Gastrocnemius medialis (tissue), 4 donors: ENCODE measurements at regions not wholly inside any gene's neighbourhood (a gene's known extent, or its start where the extent isn't known, plus 50 kb on each side); places are given as distances from the start of the nearest gene placed in this dataset.

Experiments used
- ATAC-seq, 2 donors: fragments of 150-250 bp; one replicate each; pipeline ENCODE4 v1.9.1; 2016
- DNase-seq, 2 donors: peaks; one replicate each; pipeline ENCODE4 v3.0.0-alpha.2; 2019
- H3K27ac ChIP-seq, 4 donors: fragments of 200-600 bp; sonication (generic); 1 replicate in 1 of 4; 2 replicates in 3 of 4; pipeline ENCODE4 v1.5.1; 2016 to 2018; ENCODE audit warnings: mild to moderate bottlenecking in 2 of 4, moderate library complexity in 1 of 4
- H3K27me3 ChIP-seq, 3 donors: fragments of 200-600 bp; sonication (generic) in 2 of 3; 1 replicate in 1 of 3; 2 replicates in 2 of 3; pipeline versions ENCODE4 v1.5.1 to v1.6.0; 2016 to 2019; ENCODE audit warnings: mild to moderate bottlenecking in 1 of 3, moderate library complexity in 1 of 3
- H3K36me3 ChIP-seq, 2 donors: fragments of 200-600 bp; sonication (generic) in 1 of 2; one replicate each; pipeline ENCODE4 v1.5.1; 2017 to 2018
- H3K4me1 ChIP-seq, 2 donors: fragments of 200-600 bp; sonication (generic) in 1 of 2; one replicate each; pipeline ENCODE4 v1.5.1; 2016 to 2017; ENCODE audit warnings: mild to moderate bottlenecking in 2 of 2
- H3K4me3 ChIP-seq, 4 donors: fragments of 200-600 bp; sonication (generic) in 3 of 4; 1 replicate in 1 of 4; 2 replicates in 3 of 4; pipeline ENCODE4 v1.5.1; 2016 to 2019; ENCODE audit warnings: mild to moderate bottlenecking in 2 of 4
- H3K9me3 ChIP-seq, 3 donors: fragments of 200-600 bp; sonication (generic) in 2 of 3; 1 replicate in 1 of 3; 2 replicates in 2 of 3; pipeline ENCODE4 v1.5.1; 2016 to 2019
- POLR2A ChIP-seq, 2 donors: fragments of 450-650 bp; IDR thresholded peaks; one replicate each; pipeline ENCODE4 v1.6.1; 2017; ENCODE audit warnings: antibody characterized with exemption in 2 of 2, mild to moderate bottlenecking in 2 of 2, moderate library complexity in 2 of 2
- in situ Hi-C, 4 donors: fragments of 200-750 bp; cut with MboI; loops; one replicate each; pipeline versions ENCODE4 v1.15.0 to v1.8.0; 2017; ENCODE audit warnings: low sequenced_read_pairs in 4 of 4
- intact Hi-C: fragments of 100-400 bp; cut with DNase I; formaldehyde crosslinking; loops from one replicate; pipeline ENCODE4 v1.15.1; 2023; ENCODE audit warnings: low total_unique reads
- TF ChIP-seq, protein P1 (sequence below), 5 experiments: fragments of 450-650 bp in 3 of 5; fragments of 200-600 bp in 2 of 5; sonication (generic) in 2 of 5; IDR thresholded peaks in 4 of 5; conservative IDR thresholded peaks in 1 of 5; 1 replicate in 4 of 5; 2 replicates in 1 of 5; pipeline ENCODE4 v1.5.1; 2016 to 2019; ENCODE audit warnings: antibody characterized with exemption in 5 of 5, mild to moderate bottlenecking in 3 of 5, moderate library complexity in 3 of 5

DNA sequence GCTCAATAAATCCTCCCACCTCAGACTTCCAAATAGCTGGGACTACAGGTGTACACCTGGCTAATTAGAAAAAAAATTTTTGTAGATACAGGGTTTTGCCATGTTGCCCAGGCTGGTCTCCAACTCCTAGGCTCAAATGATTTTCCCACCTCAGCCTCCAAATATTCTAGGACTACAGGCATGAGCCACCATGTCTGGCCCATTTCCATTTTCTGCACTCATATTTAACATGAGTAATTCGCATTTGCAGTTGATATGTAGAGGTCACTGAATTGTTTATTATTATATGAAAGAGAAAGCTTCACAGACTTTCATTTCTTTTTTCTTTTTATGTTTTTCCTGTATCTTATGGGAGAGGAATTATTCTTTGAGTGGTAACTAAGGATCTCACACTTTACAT is 492.7 kb downstream of the CNTN3 start:
- intact Hi-C loops (no loop called here), in situ Hi-C loops (no loop called here)
- ATAC-seq (no peak), DNase-seq (no peak)
- Histone ChIP-seq H3K27ac (no peak overlapping the region), H3K27me3 (no peaks in the 10 kb centered on the region), H3K4me1 (no peaks in the 10 kb centered on the region), H3K9me3 (no peaks in the 10 kb centered on the region), H3K36me3 (no peaks in the 10 kb centered on the region), H3K4me3 (no peak overlapping the region)
- no peak for TF ChIP-seq POLR2A (IDR thresholded peaks at IDR 0.05)
- TF ChIP-seq, protein P1, sequence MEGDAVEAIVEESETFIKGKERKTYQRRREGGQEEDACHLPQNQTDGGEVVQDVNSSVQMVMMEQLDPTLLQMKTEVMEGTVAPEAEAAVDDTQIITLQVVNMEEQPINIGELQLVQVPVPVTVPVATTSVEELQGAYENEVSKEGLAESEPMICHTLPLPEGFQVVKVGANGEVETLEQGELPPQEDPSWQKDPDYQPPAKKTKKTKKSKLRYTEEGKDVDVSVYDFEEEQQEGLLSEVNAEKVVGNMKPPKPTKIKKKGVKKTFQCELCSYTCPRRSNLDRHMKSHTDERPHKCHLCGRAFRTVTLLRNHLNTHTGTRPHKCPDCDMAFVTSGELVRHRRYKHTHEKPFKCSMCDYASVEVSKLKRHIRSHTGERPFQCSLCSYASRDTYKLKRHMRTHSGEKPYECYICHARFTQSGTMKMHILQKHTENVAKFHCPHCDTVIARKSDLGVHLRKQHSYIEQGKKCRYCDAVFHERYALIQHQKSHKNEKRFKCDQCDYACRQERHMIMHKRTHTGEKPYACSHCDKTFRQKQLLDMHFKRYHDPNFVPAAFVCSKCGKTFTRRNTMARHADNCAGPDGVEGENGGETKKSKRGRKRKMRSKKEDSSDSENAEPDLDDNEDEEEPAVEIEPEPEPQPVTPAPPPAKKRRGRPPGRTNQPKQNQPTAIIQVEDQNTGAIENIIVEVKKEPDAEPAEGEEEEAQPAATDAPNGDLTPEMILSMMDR (IDR thresholded peaks at IDR 0.05 in 4 of 5, conservative IDR thresholded peaks at IDR 0.05 in 1 of 5): no peak

DNA sequence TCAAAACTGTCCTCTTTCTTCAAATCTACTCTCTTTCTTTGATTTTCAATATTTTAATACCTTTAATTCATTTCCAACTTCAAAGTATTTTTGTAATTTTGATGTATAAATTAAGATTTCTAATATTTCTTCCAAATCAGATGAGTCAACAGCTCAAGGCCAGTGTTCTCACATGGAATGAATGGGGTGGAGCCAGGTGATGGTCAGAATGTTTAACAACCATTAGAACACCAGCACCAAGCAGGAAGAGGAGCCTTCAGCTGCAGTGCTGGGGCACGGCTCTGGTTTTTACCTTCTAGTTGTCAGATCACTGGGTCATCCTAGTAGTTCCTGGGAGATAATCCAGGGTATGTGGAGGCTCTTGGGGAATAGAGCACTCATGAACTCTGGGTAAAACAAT is 494.5 kb upstream of the PDZRN3 start:
- Histone ChIP-seq H3K27me3 (no peaks in the 10 kb centered on the region), H3K4me1 (no peaks in the 10 kb centered on the region), H3K27ac (no peak overlapping the region), H3K4me3 (no peak overlapping the region), H3K36me3 (no peaks in the 10 kb centered on the region), H3K9me3 (no peaks in the 10 kb centered on the region)
- in situ Hi-C loops: no loop called here
- no peak for DNase-seq
- intact Hi-C loops: no loop called here
- TF ChIP-seq POLR2A (IDR thresholded peaks at IDR 0.05): no peak
- TF ChIP-seq, protein P1 (IDR thresholded peaks at IDR 0.05 in 4 of 5, conservative IDR thresholded peaks at IDR 0.05 in 1 of 5): no peak
- no peak for ATAC-seq

- ATAC-seq (no peak), DNase-seq (no peak)
- Histone ChIP-seq H3K9me3 (no peaks in the 10 kb centered on the region), H3K27me3 (no peaks in the 10 kb centered on the region), H3K36me3 (no peaks in the 10 kb centered on the region), H3K4me1 (no peaks in the 10 kb centered on the region), H3K4me3 (no peak overlapping the region), H3K27ac (no peak overlapping the region)
- TF ChIP-seq POLR2A (IDR thresholded peaks at IDR 0.05): no peak
- TF ChIP-seq, protein P1 (IDR thresholded peaks at IDR 0.05 in 4 of 5, conservative IDR thresholded peaks at IDR 0.05 in 1 of 5): no peak
- intact Hi-C loops: no loop called here
- in situ Hi-C loops: no loop called here
These were observed 491.2 kb upstream of the PDZRN3 start for GRCh38 chr3:74115906-74116305.

DNA sequence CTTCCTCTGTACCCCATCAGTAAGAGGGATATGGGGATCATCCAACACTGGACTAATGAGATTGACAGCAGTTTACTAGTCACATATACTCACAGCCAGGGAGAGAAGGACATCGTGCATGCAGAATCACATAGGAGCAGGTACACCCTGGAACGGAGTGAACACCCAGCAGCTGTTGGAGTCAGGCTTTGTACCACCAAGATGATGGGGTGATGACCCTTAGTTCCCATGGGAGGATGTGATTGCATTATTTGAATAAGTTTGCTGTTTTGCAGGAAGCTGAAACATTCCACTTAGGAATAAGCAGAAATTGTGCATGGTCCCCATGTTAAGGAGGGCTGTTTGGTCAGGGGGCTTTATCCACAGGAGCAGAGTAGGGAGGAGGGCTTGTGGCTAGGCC is 482.7 kb upstream of the PDZRN3 start:
- ATAC-seq (no peak), DNase-seq (no peak)
- Histone ChIP-seq H3K4me3 (no peak overlapping the region), H3K27me3 (no peaks in the 10 kb centered on the region), H3K4me1 (no peaks in the 10 kb centered on the region), H3K9me3 (no peaks in the 10 kb centered on the region), H3K36me3 (no peaks in the 10 kb centered on the region), H3K27ac (no peak overlapping the region)
- intact Hi-C loops: no loop called here
- TF ChIP-seq, protein P1 (IDR thresholded peaks at IDR 0.05 in 4 of 5, conservative IDR thresholded peaks at IDR 0.05 in 1 of 5): no peak
- TF ChIP-seq POLR2A (IDR thresholded peaks at IDR 0.05): no peak
- in situ Hi-C loops: no loop called here

DNA sequence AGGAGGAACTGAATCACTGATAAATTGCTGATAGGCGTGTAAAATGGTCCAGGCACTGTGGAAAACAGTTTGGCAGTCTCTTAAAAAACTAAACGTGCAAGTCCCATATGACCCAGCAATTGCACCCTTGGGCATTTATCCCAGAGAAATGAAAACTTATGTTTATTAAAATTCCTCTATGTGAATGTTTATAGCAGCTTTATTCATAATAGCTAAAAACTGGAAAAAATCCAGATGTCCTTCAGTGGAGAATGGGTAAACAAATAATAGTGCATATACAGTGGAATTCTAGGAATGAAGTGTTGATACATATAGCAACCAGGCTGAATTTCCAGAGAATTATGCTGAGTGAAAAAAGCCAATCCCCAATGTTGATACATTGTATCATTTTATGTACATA is 482.2 kb upstream of the PDZRN3 start:
- Histone ChIP-seq H3K27ac (no peak overlapping the region), H3K9me3 (no peaks in the 10 kb centered on the region), H3K4me3 (no peak overlapping the region), H3K27me3 (no peaks in the 10 kb centered on the region), H3K36me3 (no peaks in the 10 kb centered on the region), H3K4me1 (no peaks in the 10 kb centered on the region)
- in situ Hi-C loops (no loop called here), intact Hi-C loops (no loop called here)
- TF ChIP-seq, protein P1 (IDR thresholded peaks at IDR 0.05 in 4 of 5, conservative IDR thresholded peaks at IDR 0.05 in 1 of 5): no peak
- no peak for TF ChIP-seq POLR2A (IDR thresholded peaks at IDR 0.05)
- DNase-seq (no peak), ATAC-seq (no peak)
